Lower leg skin (tissue), 3 donors: ENCODE measurements at regions not wholly inside any gene's neighbourhood (a gene's known extent, or its start where the extent isn't known, plus 50 kb on each side); places are given as distances from the start of the nearest gene placed in this dataset.

Experiments used
- POLR2A ChIP-seq, 2 donors: fragments of 450-650 bp; IDR thresholded peaks; one replicate each; pipeline ENCODE4 v1.6.1; 2016 to 2017; ENCODE audit warnings: antibody characterized with exemption in 2 of 2, mild to moderate bottlenecking in 1 of 2, moderate library complexity in 1 of 2
- TF ChIP-seq, protein P1 (sequence below), 3 donors: fragments of 450-650 bp; IDR thresholded peaks; one replicate each; pipeline ENCODE4 v1.5.1; 2016; ENCODE audit warnings: antibody characterized with exemption in 3 of 3, mild to moderate bottlenecking in 3 of 3, moderate library complexity in 2 of 3

DNA sequence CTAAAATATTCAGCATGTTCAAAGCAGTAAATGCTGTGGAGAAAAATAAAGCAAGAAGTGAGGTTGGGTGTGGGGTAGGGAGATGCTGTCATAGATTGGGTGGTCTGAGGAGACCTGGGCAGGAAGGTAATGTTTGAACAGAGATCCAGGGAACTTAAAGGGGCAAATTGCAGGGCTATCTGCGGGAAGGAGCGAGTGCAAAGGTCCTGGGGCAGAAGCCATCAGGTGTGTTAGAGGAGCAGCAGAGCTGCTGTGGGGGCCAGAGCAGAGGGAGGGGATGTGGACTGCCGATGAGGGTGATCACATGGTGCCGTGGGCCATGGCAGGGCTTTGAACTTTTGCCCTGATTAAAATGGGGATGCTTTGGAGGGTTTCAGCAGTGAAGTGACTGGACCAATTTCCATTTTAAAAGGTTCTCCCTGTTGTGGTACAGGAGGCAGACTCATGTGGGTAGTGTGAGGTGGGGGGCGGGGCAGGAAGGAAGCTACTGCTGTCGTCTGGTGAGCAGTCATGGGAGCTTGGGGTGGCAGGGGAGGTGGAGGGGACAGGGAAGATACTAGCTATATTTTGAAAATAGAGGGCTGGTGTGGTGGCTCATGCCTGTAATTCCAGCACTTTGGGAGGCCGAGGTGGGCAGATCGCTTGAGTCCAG is 145.0 kb downstream of the AACS start:
- no peak for TF ChIP-seq POLR2A (IDR thresholded peaks at IDR 0.05)
- TF ChIP-seq, protein P1, sequence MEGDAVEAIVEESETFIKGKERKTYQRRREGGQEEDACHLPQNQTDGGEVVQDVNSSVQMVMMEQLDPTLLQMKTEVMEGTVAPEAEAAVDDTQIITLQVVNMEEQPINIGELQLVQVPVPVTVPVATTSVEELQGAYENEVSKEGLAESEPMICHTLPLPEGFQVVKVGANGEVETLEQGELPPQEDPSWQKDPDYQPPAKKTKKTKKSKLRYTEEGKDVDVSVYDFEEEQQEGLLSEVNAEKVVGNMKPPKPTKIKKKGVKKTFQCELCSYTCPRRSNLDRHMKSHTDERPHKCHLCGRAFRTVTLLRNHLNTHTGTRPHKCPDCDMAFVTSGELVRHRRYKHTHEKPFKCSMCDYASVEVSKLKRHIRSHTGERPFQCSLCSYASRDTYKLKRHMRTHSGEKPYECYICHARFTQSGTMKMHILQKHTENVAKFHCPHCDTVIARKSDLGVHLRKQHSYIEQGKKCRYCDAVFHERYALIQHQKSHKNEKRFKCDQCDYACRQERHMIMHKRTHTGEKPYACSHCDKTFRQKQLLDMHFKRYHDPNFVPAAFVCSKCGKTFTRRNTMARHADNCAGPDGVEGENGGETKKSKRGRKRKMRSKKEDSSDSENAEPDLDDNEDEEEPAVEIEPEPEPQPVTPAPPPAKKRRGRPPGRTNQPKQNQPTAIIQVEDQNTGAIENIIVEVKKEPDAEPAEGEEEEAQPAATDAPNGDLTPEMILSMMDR (IDR thresholded peaks at IDR 0.05) = no peak
